Gastroesophageal sphincter (tissue), 4 donors: ENCODE measurements at regions not wholly inside any gene's neighbourhood (a gene's known extent, or its start where the extent isn't known, plus 50 kb on each side); places are given as distances from the start of the nearest gene placed in this dataset.

Experiments
- ATAC-seq: fragments of 150-250 bp; one replicate; pipeline ENCODE4 v1.9.1; 2016; ENCODE audit warnings: mild to moderate bottlenecking, moderate library complexity
- H3K27ac ChIP-seq, 4 donors: fragments of 200-600 bp; sonication (generic) in 3 of 4; 1 replicate in 3 of 4; 2 replicates in 1 of 4; pipeline ENCODE4 v1.5.1; 2016 to 2019
- H3K27me3 ChIP-seq: fragments of 200-600 bp; sonication (generic); one replicate; pipeline ENCODE4 v1.5.1; 2019
- H3K36me3 ChIP-seq, 2 donors: fragments of 200-600 bp; sonication (generic); one replicate each; pipeline ENCODE4 v1.5.1; 2019; ENCODE audit warnings: control low read depth in 1 of 2
- H3K4me1 ChIP-seq, 3 donors: fragments of 200-600 bp; sonication (generic); 1 replicate in 2 of 3; 2 replicates in 1 of 3; pipeline ENCODE4 v1.5.1; 2016 to 2019; ENCODE audit warnings: control low read depth in 2 of 3
- H3K4me3 ChIP-seq, 2 donors: fragments of 200-600 bp; sonication (generic); one replicate each; pipeline ENCODE4 v1.5.1; 2019; ENCODE audit warnings: mild to moderate bottlenecking in 1 of 2, moderate library complexity in 1 of 2
- H3K9me3 ChIP-seq, 3 donors: fragments of 200-600 bp; sonication (generic); one replicate each; pipeline ENCODE4 v1.5.1; 2017 to 2019; ENCODE audit warnings: control low read depth in 2 of 3
- CTCF ChIP-seq, 4 experiments: fragments of 200-600 bp in 2 of 4; fragments of 450-650 bp in 2 of 4; sonication (generic) in 1 of 4; IDR thresholded peaks; one replicate each; pipeline ENCODE4 v1.5.1; 2017 to 2019; ENCODE audit warnings: antibody characterized with exemption in 4 of 4, mild to moderate bottlenecking in 2 of 4, moderate library complexity in 2 of 4
- EP300 ChIP-seq: sonication (generic); formaldehyde crosslinking; IDR thresholded peaks from one replicate; pipeline ENCODE4 v1.6.1; 2017; ENCODE audit warnings: antibody characterized with exemption, mild to moderate bottlenecking
- POLR2A ChIP-seq, 2 donors: fragments of 450-650 bp; IDR thresholded peaks; one replicate each; pipeline ENCODE4 v1.6.1; 2017; ENCODE audit warnings: antibody characterized with exemption in 2 of 2, mild to moderate bottlenecking in 2 of 2, moderate library complexity in 1 of 2
- POLR2AphosphoS5 ChIP-seq: sonication (generic); formaldehyde crosslinking; IDR thresholded peaks from one replicate; pipeline ENCODE4 v1.6.1; 2017; ENCODE audit warnings: antibody characterized with exemption
- WGBS, 2 donors: methylation state at CpG; one replicate each; pipeline ENCODE4 v1.1.5; 2018; ENCODE audit warnings: low coverage in 1 of 2; 5-methylcytosine and 5-hydroxymethylcytosine counted together

DNA sequence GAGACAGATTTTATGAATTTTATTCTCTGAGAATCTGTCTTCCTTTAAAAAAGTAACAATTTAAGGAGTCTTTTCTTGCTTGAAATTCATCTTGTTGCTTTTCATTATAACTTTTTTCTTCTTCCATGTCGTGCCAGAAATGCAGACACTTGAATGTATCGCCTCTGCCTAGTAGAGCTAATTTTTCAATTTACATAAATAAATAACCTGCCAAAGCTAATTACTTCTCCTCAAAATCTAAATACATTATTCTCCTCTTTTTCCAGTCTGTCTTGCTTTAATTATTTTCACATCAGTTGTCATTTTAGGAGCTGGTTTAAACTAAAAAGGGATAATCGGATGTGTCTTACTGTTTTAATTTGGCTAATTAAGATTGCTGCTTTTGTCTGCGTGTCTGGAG, 711.1 kb upstream of the SEL1L start:
- no peaks in the 10 kb centered on the region for H3K9me3 ChIP-seq
- ATAC-seq = no peak
- H3K4me1 ChIP-seq = no peaks in the 10 kb centered on the region
- no peak overlapping the region for H3K27ac ChIP-seq
- no peaks in the 10 kb centered on the region for H3K27me3 ChIP-seq
- no peak overlapping the region for H3K4me3 ChIP-seq
- WGBS, 2 donors = 24 to 51% methylated on average over 2 to 4 of the region's 4 CpGs
- TF ChIP-seq POLR2AphosphoS5 (no peak), CTCF (IDR thresholded peaks at IDR 0.05) (no peak), EP300 (no peak), POLR2A (IDR thresholded peaks at IDR 0.05) (no peak)
- no peaks in the 10 kb centered on the region for H3K36me3 ChIP-seq

GRCh38 chr14:82251494-82251893, 717.8 kb upstream of the SEL1L start:
- Histone ChIP-seq H3K27ac (no peak overlapping the region), H3K4me1 (no peaks in the 10 kb centered on the region), H3K4me3 (no peak overlapping the region), H3K36me3 (no peaks in the 10 kb centered on the region), H3K27me3 (no peaks in the 10 kb centered on the region), H3K9me3 (no peaks in the 10 kb centered on the region)
- TF ChIP-seq EP300 = no peak
- no peak for TF ChIP-seq CTCF (IDR thresholded peaks at IDR 0.05)
- no peak for TF ChIP-seq POLR2A (IDR thresholded peaks at IDR 0.05)
- TF ChIP-seq POLR2AphosphoS5 = no peak
- ATAC-seq = no peak
- 86 to 87% methylated on average over 5 to 7 of the region's 8 CpGs for WGBS, 2 donors

DNA sequence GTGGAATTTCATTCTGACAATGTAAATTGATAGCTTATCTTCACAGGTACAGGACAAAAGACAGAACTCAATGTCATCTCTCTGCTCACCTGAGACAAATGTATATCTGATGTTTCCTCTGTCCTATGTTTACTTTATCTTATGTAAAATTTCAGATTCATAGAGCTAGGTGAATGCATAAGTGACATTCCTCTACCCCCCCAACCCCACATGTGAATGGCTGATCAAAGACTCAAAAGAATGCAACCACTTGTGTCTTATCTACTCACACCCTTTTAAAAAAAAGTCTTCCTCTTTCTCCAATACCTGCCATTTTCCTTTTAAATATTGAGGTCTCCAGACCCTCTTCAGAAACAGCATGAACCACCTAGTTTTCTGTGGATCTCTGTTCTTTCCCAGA, 736.6 kb upstream of the SEL1L start:
- no peak for ATAC-seq
- H3K27me3 ChIP-seq = no peaks in the 10 kb centered on the region
- TF ChIP-seq POLR2A (IDR thresholded peaks at IDR 0.05) (no peak), CTCF (IDR thresholded peaks at IDR 0.05) (no peak), EP300 (no peak), POLR2AphosphoS5 (no peak)
- no peaks in the 10 kb centered on the region for H3K4me1 ChIP-seq
- H3K4me3 ChIP-seq = no peak overlapping the region
- H3K36me3 ChIP-seq = no peaks in the 10 kb centered on the region
- H3K9me3 ChIP-seq = no peaks in the 10 kb centered on the region
- H3K27ac ChIP-seq = no peak overlapping the region

- Histone ChIP-seq H3K27ac (no peak overlapping the region), H3K27me3 (no peaks in the 10 kb centered on the region), H3K36me3 (no peaks in the 10 kb centered on the region), H3K4me3 (no peak overlapping the region), H3K4me1 (no peaks in the 10 kb centered on the region), H3K9me3 (no peaks in the 10 kb centered on the region)
- no peak for ATAC-seq
- no peak for TF ChIP-seq EP300
- no peak for TF ChIP-seq CTCF (IDR thresholded peaks at IDR 0.05)
Measured at GRCh38 chr14:82298811-82299210, 765.2 kb upstream of the SEL1L start.

GRCh38 chr14:82309199-82309598, 775.5 kb upstream of the SEL1L start:
- Histone ChIP-seq H3K27ac (no peak overlapping the region), H3K4me3 (no peak overlapping the region), H3K36me3 (no peaks in the 10 kb centered on the region), H3K4me1 (no peaks in the 10 kb centered on the region), H3K9me3 (peaks cover 0 to 4% (median 0%) of the 10 kb centered on the region in 3 donors), H3K27me3 (no peaks in the 10 kb centered on the region)
- TF ChIP-seq CTCF (IDR thresholded peaks at IDR 0.05) (no peak), EP300 (no peak), POLR2A (IDR thresholded peaks at IDR 0.05) (no peak), POLR2AphosphoS5 (no peak)
- 80% methylated on average over 1 of the region's 2 CpGs; no CpG with 5 or more reads in 1 of the 2 donors for WGBS, 2 donors
- no peak for ATAC-seq
